NCI-H2196 treated with DMSO at 0.1 percent for 48 hours (cell line): ENCODE measurements at regions not wholly inside any gene's neighbourhood (a gene's known extent, or its start where the extent isn't known, plus 50 kb on each side); places are given as distances from the start of the nearest gene placed in this dataset.
A peak's percentile ranks its signal among the peaks of the same experiment; 100 is the strongest.
"Not testable (repeated sequence)": the region's sequence is repeated elsewhere in the genome, so short reads cannot be mapped to it uniquely, and the experiment has no call there.

Source experiments
- DNase-seq: peaks from one replicate; lab custom pipeline; 2025; ENCODE audit not compliant: unreplicated experiment; lab: John Stamatoyannopoulos, UW

DNA sequence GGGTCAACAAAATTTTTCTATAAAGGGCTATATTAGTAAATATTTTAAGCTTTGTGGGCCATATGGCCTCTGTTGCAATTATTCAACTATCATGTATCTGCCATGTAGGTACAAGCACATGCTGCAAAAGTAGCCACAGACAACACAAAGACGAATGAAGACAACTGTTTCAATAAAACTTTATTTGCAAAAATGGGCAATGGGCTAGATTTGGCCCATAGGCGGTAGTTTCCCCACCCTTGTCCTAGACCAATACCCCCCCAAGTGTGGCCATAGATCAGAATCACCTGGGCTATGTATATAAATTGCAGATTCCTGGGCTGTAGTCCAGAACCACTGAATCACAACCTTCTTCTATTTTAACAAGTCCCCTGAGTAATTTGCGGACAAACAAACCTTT, 331.0 kb upstream of the PSMD7 start:
- DNase-seq: no peak

DNA sequence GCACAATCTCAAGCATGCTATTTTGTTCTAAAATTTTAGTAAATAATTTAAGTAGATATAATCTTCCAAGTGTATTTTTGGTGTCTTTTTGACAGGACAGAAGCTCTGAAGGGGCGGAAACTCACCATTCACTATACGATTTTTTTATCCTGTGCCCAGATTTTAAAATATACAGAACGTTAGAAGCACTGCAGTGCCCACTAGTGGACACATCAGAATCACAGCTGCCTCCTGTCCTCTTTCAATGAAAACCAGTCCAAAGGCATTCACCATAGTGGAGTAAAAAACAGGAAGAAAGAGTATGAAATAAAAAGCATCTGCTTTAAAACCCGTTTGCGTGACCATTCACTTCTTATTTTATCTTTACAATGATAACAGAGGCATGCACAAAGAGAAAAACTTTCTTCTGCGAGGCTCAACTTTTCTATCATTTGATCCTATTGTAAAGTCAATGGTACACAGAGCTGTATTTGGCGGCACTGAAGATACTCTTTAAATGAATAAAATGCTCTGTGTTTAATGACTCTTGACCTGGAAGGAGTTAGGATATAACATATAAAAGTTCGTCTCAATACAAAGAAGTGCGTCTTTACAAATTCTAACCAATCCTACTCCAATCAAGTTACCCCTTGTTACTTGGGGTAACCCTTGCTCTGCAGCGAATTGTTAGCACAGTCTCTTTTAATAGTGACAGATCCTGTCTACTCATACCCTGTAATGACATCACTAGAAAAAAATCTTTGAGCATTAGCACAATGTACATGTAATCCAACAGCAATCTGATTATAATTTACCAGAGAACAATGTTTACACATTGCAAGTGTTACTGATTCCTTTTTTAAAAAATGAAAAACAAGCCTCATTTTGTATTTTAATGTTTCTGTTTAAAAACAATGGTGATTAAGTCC, 339.8 kb upstream of the PSMD7 start:
- DNase-seq: peak; percentile 3

DNA sequence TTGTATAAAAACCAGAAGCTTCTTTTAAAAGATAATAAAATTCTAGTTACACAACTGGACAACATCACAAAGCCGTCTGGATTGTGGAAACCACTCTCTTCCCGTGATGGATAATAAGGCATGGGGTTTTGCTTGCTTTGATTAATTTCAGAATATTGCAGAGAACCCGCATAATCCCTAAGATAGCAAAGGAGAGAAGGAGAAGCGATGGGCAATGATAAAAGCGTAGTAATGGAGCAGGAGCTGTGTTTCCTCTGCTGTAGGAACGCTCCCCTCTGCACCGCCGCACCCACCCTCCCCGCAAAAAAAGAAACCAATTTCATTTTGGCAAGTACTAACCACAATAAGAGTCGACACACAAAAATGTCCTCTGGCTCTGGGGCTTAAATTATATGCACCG, 340.9 kb upstream of the PSMD7 start:
- no peak for DNase-seq

DNA sequence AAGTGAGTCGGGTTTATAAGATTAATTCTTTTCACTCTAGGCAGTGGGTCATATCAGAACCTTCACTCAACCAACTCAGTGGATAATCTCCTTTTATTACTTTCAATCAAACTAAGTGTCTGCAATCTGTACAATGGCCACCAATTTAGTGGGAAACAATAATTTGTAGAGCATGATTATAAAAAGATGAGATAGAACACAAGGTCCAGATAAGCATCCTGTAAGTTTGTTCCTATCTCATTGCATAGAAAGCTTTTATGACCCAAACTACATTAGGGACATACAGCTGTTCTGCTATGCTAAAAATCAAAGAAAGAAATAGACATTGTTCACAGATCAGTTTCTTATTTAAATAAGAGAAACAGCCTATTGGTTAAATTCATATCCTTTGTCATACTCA, 341.4 kb upstream of the PSMD7 start:
- no peak for DNase-seq

DNA sequence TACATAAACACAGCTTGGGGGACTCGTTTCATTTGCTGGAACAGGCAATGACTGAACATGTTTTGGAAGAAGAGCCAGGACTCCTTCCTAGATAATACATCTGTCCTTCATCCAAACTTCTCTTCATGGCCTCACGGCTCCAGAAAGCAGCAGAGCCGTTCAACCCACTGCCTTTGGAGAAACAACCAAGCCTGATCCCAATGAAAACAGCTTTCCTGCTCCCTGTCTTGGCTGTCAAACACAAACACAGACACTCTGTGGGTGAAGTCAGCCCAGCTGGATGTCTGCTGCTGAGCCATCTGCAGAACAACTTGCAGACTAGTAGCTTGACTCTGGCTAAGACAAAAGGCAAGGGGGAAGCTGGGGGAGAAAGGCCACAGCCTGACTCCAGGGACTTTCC, 345.1 kb upstream of the PSMD7 start:
- no peak for DNase-seq

DNA sequence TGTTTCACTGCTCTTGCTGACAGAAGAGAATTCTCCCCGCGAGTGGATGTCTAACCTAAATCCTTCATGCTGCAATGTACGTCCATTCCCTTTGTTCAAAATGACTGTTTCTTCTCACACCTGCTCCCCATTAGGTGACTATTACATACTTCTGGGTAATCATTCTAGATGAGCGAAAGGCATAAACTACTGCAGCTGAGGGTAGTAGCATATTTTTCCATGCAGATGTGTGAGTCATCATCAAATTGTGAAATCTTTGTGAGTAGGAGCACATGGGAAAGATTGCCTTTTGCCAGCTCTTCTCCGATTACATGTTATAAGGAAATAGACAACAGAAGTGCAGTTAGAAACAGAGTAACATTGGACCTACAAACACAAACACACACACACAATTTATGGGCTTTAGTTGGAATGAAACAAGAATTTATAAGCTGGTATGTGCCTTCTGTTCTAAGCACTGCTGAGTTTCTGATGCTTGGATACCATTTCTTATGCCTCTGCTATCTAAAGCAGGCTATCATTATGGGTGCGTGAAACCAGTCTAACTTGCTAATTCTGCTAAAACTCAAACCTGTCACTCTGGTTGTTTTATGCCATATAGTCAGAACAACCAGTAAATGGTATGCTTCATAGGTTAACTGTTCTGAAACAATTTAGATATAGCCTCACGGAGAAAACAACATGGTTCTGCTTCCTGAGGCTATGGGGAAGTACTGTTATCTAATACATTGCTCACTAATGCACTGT, 346.9 kb upstream of the PSMD7 start:
- DNase-seq: peak; percentile 1

DNA sequence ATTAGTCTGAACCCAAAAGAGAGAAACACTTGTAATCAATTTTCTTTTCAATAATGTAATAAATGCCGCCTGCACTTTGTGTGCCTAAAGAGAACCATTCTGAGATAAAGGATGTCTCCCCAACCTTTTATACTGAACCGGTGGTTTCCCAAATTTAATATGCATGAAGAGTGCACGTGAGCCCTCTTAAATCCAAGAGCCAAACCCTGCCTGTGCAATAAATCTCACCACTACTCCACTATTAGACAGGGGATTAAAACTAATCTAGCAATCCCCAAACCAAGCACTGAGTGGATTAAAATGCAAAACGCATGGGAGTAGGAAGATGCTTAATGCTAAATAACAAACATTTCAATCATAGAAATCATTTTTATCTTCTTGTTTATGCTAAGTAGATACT, 351.0 kb upstream of the PSMD7 start:
- DNase-seq: no peak

DNA sequence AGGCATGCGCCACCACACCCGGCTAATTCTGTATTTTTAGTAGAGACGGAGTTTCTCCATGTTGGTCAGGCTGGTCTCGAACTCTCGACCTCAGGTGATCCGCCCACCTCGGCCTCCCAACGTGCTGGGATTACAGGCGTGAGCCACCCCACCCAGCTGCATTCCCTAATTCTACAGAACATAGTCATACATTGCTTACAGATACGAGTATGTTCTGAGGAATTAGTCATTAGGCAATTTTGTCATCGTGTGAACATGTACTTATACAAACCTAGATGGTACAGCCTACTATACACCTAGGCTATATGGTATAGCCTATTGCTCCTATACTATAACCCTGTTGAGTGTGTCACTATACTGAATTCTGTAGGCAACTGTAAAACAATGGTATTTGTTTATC, 353.4 kb upstream of the PSMD7 start:
- DNase-seq: not testable (repeated sequence)

DNA sequence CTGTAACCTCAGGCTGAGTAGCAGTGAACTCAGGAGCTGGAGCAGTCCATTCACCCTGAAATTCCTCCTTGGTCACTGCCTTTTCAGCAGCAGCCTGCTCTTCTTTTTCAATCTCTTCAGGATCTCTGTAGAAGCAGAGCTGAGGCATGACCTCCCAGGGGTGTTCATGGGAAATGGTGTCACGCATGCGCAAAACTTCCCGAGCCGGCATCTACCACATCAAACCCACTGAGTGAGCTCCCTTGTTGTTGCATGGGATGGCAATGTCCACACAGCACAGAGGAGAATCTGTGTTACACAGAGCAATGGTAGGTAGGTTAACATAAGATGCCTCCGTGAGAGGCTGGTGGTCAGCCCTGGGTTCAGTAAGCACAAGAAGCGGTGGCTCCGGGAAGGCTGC, 355.8 kb upstream of the PSMD7 start:
- DNase-seq: not testable (repeated sequence)

DNA sequence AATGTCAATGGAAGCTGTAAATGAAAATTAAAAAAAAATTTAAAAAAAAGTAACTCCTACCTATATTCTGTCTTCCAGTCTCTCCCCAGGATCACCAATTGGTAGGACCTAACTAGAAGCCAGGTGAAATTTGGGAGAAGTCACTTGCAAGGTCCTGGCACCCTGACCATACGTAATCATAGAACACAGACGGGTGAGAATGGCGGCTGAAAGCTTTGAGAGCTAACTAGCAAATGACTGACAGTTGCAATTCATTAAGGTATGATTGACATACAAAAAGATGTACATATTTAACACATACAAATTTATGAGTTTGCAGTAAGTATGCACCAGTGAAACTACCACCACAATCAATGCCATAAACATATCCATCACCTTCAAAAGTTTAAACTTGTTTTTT, 372.7 kb upstream of the PSMD7 start:
- no peak for DNase-seq

DNA sequence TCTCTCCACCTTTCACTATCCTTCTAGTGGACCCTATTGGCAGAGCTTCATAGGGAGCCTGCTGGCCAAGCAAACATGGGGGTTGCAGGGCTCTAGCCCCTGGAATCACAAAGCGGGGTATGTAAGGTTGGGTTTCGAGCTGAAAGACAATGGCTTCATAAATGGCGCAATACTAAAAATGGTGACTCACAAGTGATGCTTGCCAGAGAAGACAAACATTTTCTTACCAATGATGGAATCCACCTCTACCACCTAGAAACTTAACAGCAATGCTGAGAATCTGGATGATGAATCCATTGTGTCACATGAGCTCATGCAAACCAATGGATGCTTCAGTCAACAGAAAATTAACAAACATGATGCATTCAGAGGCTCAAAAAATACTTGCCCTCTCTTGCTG, 375.3 kb upstream of the PSMD7 start:
- no peak for DNase-seq

DNA sequence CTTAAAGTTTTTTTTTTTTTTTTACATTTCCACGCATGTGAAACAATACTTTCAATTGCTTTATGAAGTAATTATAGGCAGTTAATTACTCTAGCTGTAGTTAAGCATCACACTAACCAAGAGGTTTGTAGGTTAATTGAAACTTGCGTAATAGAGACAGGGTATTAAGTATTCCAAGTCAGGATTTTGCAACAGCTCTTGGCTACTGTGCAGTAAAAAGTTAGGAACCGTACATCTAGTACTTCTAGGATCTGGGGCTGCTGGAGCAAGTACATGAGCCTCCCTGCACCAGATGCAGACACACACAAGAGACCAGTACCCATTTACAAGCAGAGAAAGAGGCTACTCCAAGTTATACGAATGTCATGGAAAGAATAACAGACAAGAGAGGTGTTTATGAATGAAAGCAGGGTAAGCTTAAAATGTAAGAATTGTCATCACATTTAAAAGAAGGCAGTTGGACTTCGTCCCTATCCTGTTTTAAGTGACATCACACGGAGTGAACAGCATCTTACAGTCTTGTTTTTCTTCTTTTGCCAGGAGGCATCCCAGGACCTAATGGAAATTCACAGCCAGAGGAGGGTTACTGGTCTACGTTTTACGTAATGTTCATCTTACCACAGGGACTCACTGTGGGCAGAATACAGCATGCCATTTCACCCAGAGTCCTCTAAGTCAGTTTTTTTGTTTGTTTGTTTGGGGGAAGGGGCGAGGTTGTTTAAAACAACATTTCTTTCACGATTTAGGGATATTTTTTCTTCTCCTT, 379.6 kb upstream of the PSMD7 start:
- no peak for DNase-seq

DNA sequence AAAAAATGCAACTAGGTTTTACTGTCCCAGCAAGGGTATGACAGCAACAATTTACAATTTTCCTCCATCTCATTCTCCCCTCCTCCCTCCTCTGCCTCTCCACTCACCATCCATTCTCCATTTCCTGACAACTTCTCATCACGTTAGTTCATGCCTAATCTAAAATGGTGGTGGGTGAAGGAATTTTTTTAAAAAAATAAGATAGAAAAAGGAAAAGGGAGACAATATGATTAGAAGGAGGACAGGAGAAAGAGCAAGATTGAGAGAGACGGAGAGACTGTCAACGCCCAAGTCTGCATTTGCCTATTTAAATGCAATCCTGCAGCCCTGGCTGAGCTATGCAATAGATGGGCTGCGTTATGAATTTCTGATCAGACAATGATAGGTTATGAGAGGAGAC, 380.7 kb upstream of the PSMD7 start:
- DNase-seq: no peak

DNA sequence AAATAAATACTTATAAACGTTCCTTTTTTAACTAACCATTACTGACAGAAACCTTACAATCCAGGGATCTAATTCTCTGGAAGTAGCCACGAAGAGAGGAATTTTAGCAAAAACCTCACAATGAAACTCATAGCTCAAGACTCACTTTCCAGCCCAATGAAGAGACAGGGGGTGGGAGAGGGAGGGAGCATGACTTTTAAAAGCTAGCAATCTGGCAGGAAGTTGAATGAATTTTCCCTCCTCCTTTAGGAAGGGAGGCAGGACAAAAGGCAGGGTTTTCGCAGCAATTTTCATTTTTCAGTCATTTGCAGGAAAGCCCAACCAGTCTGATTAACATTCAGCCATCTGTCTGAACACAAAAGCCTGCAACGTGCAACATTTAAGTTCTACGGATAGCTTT, 381.5 kb upstream of the PSMD7 start:
- no peak for DNase-seq

DNA sequence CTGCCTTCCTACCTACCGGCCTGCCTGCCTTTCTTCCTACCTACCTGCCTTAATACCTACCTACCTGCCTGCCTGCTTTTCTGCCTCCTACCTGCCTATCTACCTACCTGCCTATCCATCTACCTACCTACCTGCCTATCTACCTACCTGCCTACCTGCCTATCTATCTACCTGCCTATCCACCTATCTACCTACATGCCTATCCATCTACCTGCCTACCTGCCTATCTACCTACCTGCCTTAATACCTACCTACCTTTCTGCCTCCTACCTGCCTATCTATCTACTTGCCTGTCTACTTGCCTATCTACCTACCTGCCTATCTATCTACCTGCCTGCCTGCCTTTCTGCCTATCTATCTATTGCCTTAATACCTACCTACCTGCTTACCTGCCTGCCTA, 383.8 kb upstream of the PSMD7 start:
- DNase-seq: no peak

DNA sequence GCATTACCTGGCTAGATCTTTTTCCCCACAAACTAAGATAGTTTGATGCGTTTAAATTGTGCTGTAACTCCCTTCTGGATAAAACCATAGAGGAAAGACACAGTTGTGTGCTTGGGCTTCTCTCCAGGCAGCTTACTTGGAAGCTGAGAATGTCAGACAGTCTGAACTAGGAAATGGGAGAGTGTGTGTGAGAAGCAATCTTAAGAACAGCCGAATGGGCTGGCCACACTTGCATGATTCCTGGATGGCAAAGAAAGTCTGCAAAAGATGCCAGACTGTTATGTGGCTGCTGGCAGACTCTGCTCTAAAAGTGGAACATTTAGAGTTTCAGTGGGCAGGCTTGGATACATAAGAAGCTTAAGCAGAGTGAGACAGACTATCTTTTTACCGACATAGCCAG, 384.3 kb upstream of the PSMD7 start:
- no peak for DNase-seq

DNA sequence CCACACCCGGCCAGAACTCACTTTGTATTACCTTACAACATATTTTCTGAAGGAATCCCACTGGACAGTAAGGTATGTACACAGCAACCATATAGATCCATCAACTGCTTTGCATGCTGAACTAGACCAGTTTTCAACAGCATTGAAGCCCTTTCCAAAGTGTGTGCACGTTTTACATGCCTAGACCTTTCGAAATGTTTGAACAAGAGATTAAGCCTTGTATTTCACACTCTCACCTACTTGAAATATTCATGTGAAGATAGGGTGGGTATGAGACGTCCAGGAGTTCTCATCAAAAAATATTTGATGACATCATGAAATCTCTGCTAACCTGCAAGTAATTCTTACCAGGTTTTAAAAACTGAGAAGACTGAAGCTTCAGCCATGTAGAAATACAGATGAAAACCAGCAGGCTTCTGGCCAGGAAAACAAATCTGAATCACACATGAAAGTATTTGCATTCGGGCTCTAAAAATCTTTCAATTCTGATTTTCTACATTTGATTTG, 387.0 kb upstream of the PSMD7 start:
- DNase-seq: no peak

DNA sequence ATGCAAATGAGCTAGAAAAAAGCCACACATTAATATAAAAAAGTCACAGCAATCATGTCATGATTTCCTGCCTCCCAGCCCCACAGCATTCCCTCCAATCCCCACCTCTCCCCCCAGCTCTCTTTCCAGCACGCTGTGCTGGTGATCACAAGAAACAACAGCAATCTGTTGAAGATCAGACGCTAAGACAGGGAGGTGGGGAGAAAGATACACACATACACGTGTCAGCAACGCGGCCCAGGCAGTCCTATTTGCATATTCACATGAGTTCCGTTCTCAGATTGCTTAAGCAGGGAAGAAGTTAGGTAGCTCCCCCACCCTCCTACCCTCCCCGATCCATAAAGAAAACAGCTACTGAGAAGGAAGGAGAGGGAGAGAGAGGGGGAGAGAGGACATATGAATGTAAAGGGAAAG, 405.5 kb upstream of the PSMD7 start:
- no peak for DNase-seq

DNA sequence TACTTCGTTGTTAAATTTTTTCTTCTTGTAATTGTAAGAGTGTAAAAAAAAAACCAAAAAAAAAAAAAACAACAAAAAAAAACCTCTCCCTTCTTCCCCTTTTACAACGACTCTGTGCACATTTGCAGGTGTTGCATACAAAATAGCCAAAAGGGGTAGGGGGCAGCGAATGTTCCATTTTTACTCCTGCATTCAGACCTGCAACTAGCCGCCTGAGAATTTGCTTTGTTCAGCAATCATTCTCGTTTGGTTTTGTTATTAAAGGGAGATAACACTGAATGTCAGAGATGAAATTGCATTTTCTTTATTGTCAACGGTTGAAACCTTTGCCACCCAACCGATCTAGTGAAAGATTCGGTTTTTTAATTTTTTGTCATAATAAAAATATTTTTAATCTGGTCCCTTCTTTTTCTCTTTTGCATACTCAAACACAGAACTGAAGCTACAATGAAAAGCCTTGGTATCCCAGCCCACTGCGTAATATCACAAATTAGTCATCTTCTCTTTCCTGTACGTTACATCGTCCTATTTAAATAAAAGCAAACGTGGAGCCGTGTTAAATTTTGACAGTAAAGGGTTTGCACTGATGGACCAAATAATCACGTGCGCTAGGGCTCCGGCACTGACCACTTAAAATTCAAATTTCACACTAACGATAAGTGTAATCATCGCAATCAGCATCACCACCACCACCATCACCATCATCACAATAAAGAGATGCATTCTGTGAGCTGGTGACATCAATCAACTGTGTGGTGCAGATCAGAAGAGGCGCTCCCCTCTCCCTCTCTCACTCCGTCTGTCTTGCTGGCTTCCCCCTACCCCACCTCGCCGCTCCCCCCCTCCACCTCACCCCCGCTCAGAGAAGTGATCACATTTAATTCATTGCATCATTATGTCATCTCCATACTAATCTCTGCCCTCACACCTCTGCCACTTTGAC, 406.2 kb upstream of the PSMD7 start:
- DNase-seq: no peak

DNA sequence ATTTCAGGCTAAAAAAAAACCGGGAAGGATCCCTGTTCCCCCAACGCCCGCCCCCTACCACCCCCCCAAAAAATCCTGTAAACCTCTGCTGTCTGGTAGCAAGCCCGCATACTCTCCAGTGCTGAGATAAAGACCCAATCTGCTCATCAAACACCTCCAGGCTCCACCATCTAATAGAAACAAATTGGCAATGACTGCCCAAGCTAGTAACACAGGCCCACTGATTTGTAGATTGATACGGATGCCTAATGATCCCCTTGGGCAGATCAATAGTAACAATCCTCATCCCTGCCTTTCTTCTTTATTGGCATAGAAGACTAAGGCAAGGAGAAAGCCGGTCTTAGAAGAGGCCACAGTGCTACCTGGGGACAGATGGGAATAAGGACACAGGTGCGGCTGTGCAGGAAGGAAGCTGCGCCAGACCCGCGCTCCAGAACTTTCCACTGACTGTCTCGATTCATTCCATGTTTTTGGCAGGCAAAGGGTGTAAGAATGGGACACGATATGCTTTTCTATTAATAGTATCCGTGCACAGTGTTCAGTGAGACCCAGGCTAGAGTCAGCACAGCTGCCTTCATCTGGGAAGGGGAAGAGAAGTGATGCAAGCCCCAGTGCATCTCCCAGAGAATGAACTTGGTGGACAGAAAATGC, 407.6 kb upstream of the PSMD7 start:
- no peak for DNase-seq
